ENCODE measurements at regions not wholly inside any gene's neighbourhood (a gene's known extent, or its start where the extent isn't known, plus 50 kb on each side); places are given as distances from the start of the nearest gene placed in this dataset.

- H3K4me3 ChIP-seq (ENCODE audit: low read depth, low read length): no peak overlapping the region
- FAIRE-seq: peak; percentile 23
- H3K36me3 ChIP-seq (ENCODE audit: control insufficient read depth, insufficient read depth, low read length): no peaks in the 10 kb centered on the region
- no peak for DNase-seq (ENCODE audit: low read depth)
- H3K27me3 ChIP-seq (ENCODE audit: control insufficient read depth, insufficient read depth, low read length): no peaks in the 10 kb centered on the region
- no peak for TF ChIP-seq CTCF (IDR thresholded peaks at IDR 0.05; ENCODE audit: insufficient read depth, low read length, severe bottlenecking)
These were observed 640.2 kb upstream of the KIRREL3 start for GRCh38 chr11:127640561-127641451.

GRCh38 chr11:127639916-127640315 lies 639.3 kb upstream of the KIRREL3 start:
- no peak for TF ChIP-seq CTCF (IDR thresholded peaks at IDR 0.05; ENCODE audit: insufficient read depth, low read length, severe bottlenecking)
- DNase-seq (ENCODE audit: low read depth) (peak; percentile 36), FAIRE-seq (no peak)
- H3K27me3 ChIP-seq (ENCODE audit: control insufficient read depth, insufficient read depth, low read length): no peaks in the 10 kb centered on the region
- H3K4me3 ChIP-seq (ENCODE audit: low read depth, low read length): no peak overlapping the region
- no peaks in the 10 kb centered on the region for H3K36me3 ChIP-seq (ENCODE audit: control insufficient read depth, insufficient read depth, low read length)

- no peaks in the 10 kb centered on the region for H3K27me3 ChIP-seq (ENCODE audit: control insufficient read depth, insufficient read depth, low read length)
- H3K4me3 ChIP-seq (ENCODE audit: low read depth, low read length): no peak overlapping the region
- TF ChIP-seq CTCF (IDR thresholded peaks at IDR 0.05; ENCODE audit: insufficient read depth, low read length, severe bottlenecking): no peak
- no peaks in the 10 kb centered on the region for H3K36me3 ChIP-seq (ENCODE audit: control insufficient read depth, insufficient read depth, low read length)
- no peak for DNase-seq (ENCODE audit: low read depth)
- FAIRE-seq: no peak
These were observed 632.6 kb upstream of the KIRREL3 start for GRCh38 chr11:127632976-127633680.

GRCh38 chr11:127632546-127632945 lies 632.0 kb upstream of the KIRREL3 start:
- no peaks in the 10 kb centered on the region for H3K36me3 ChIP-seq (ENCODE audit: control insufficient read depth, insufficient read depth, low read length)
- no peak for TF ChIP-seq CTCF (IDR thresholded peaks at IDR 0.05; ENCODE audit: insufficient read depth, low read length, severe bottlenecking)
- DNase-seq (ENCODE audit: low read depth) (no peak), FAIRE-seq (no peak)
- no peak overlapping the region for H3K4me3 ChIP-seq (ENCODE audit: low read depth, low read length)
- H3K27me3 ChIP-seq (ENCODE audit: control insufficient read depth, insufficient read depth, low read length): no peaks in the 10 kb centered on the region

- no peaks in the 10 kb centered on the region for H3K27me3 ChIP-seq (ENCODE audit: control insufficient read depth, insufficient read depth, low read length)
- no peaks in the 10 kb centered on the region for H3K36me3 ChIP-seq (ENCODE audit: control insufficient read depth, insufficient read depth, low read length)
- no peak for FAIRE-seq
- no peak for DNase-seq (ENCODE audit: low read depth)
- no peak overlapping the region for H3K4me3 ChIP-seq (ENCODE audit: low read depth, low read length)
- no peak for TF ChIP-seq CTCF (IDR thresholded peaks at IDR 0.05; ENCODE audit: insufficient read depth, low read length, severe bottlenecking)
These were observed 631.4 kb upstream of the KIRREL3 start for GRCh38 chr11:127631974-127632373.

Data from bronchial epithelial cell (primary cell).